ENCODE measurements at regions not wholly inside any gene's neighbourhood (a gene's known extent, or its start where the extent isn't known, plus 50 kb on each side); places are given as distances from the start of the nearest gene placed in this dataset.

DNA sequence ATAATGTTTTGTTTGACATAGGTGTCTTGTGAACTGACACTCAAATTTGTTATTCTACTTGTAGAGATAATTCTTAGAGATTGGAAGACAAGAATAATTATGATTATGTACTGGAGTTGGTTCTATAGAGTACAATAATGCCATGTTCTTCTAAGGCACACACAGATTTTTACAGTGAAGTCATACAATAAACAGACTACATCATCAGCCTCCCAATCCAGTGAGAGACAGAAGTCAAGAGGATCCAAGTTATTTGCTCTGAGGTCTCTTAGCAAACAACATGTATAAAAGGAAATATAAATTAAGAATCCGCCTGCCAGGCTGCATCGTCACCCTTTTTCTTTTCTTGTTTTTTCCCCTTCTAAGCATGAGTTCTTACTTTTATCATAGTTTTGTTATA is 613.5 kb upstream of the SETBP1 start:
- Histone ChIP-seq H3K27me3 (no peaks in the 10 kb centered on the region), H3K27ac (no peak overlapping the region), H3K36me3 (no peaks in the 10 kb centered on the region), H3K9me3 (no peaks in the 10 kb centered on the region), H3K4me3 (no peak overlapping the region), H3K4me1 (no peaks in the 10 kb centered on the region)
- TF ChIP-seq, protein P1, sequence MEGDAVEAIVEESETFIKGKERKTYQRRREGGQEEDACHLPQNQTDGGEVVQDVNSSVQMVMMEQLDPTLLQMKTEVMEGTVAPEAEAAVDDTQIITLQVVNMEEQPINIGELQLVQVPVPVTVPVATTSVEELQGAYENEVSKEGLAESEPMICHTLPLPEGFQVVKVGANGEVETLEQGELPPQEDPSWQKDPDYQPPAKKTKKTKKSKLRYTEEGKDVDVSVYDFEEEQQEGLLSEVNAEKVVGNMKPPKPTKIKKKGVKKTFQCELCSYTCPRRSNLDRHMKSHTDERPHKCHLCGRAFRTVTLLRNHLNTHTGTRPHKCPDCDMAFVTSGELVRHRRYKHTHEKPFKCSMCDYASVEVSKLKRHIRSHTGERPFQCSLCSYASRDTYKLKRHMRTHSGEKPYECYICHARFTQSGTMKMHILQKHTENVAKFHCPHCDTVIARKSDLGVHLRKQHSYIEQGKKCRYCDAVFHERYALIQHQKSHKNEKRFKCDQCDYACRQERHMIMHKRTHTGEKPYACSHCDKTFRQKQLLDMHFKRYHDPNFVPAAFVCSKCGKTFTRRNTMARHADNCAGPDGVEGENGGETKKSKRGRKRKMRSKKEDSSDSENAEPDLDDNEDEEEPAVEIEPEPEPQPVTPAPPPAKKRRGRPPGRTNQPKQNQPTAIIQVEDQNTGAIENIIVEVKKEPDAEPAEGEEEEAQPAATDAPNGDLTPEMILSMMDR (IDR thresholded peaks at IDR 0.05), result no peak
- DNase-seq (ENCODE audit: low spot score), result no peak

DNA sequence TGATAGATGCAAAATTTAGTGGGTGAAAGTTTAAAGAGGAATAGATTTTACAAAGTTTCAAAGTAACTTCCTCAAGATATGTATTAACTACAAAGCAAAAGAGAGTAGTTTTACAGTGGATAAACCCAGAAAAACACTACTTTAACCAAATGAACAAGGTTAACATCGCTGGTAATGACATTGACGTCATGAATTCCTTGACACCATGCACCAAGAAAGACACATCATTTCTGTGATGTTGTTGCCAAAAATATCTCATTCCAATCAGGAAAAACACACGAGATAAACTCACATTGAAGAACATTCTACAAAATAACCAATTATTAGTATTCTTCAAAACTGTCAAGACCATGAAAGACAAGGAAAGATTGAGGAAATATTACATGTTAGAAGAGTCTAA is 605.6 kb upstream of the SETBP1 start:
- Histone ChIP-seq H3K27ac (no peak overlapping the region), H3K9me3 (no peaks in the 10 kb centered on the region), H3K36me3 (no peaks in the 10 kb centered on the region), H3K4me1 (peaks cover 0 to 7% of the 10 kb centered on the region in 2 donors), H3K4me3 (no peak overlapping the region), H3K27me3 (no peaks in the 10 kb centered on the region)
- TF ChIP-seq, protein P1 (IDR thresholded peaks at IDR 0.05), result no peak
- DNase-seq (ENCODE audit: low spot score), result no peak

DNA sequence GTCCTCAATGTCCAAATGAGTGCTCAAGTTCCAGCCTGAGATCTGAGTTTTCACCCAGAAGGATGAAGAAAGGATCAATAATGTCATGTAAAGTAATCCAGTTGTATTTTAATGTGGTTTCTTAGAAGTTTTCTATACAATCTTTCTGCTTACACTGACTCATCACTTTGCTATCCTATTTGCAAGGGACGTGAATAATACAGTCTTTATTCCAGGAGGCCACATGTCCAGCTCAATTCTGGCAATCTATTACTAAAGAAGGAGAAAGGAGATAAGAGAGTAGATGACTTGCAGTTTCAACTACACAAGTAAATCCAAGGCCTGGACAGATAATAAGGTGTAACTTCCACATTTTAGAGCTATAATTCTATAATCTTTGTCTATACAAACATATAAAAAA is 601.1 kb upstream of the SETBP1 start:
- no peak for DNase-seq (ENCODE audit: low spot score)
- TF ChIP-seq, protein P1 (IDR thresholded peaks at IDR 0.05), result no peak
- no peaks in the 10 kb centered on the region for H3K27me3 ChIP-seq
- H3K27ac ChIP-seq, result no peak overlapping the region
- H3K4me3 ChIP-seq, result no peak overlapping the region
- no peaks in the 10 kb centered on the region for H3K9me3 ChIP-seq
- no peaks in the 10 kb centered on the region for H3K36me3 ChIP-seq
- H3K4me1 ChIP-seq, result peaks cover 0 to 9% of the 10 kb centered on the region in 2 donors

DNA sequence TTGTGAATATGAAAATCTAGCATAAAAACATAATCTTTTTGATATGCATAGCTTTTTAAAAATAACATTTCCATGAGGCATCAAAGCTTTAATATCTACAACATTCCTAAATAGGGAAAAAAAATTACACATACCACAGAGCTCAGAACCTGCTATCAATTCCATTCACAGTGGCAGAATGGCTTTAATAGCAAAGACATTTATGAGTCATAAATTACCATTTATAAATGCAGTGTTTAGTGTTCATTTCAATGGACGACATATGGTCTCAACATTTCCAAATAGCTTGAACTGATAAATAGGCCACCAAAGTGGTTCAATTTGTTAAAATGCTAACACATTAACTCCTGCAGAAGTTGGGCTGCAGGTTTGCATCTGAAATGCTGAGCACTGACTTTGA is 600.6 kb upstream of the SETBP1 start:
- no peak for DNase-seq (ENCODE audit: low spot score)
- no peak overlapping the region for H3K27ac ChIP-seq
- no peak overlapping the region for H3K4me3 ChIP-seq
- TF ChIP-seq, protein P1 (IDR thresholded peaks at IDR 0.05), result no peak
- H3K27me3 ChIP-seq, result no peaks in the 10 kb centered on the region
- H3K36me3 ChIP-seq, result no peaks in the 10 kb centered on the region
- peaks cover 0 to 9% of the 10 kb centered on the region in 2 donors for H3K4me1 ChIP-seq
- H3K9me3 ChIP-seq, result no peaks in the 10 kb centered on the region

DNA sequence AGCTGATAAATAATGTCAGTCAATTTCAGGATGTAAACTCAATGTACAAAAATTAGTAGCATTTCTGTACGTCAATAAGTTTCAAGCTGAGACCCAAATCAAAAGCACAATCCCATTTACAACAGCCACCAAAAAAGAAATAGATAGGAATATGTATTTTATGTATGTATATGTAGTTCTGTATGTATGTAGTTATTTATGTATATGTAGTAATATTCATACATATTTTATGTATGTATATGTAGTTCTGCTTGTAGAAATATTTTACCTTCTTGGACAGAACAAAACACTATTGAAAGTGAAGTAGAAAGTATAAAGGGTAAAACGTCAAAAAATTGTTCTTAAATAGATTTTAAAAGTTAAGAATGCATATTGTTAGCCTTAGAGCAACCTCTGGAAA is 591.0 kb upstream of the SETBP1 start:
- no peaks in the 10 kb centered on the region for H3K4me1 ChIP-seq
- no peaks in the 10 kb centered on the region for H3K27me3 ChIP-seq
- DNase-seq (ENCODE audit: low spot score), result no peak
- H3K9me3 ChIP-seq, result no peaks in the 10 kb centered on the region
- no peak overlapping the region for H3K4me3 ChIP-seq
- TF ChIP-seq, protein P1 (IDR thresholded peaks at IDR 0.05), result no peak
- no peak overlapping the region for H3K27ac ChIP-seq
- H3K36me3 ChIP-seq, result no peaks in the 10 kb centered on the region

DNA sequence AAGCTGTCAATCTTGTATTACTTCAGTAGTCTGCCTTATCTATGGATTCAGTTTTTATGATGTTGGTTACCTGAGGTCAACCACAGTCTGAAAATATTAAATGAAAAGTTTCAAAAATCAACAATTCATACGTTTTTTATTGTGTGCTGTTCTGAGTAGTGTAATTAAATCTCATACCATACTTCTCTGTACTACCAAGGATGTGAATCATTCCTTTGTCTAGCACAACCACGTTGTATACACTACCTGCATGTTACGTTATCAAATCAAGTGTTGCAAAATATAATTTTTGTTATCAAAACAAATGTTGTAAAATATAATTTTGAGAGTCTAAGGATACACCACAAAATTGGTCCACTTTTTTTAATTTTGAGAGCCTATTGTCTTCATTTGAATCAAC is 590.2 kb upstream of the SETBP1 start:
- TF ChIP-seq, protein P1 (IDR thresholded peaks at IDR 0.05), result no peak
- no peak overlapping the region for H3K27ac ChIP-seq
- H3K27me3 ChIP-seq, result no peaks in the 10 kb centered on the region
- H3K4me3 ChIP-seq, result no peak overlapping the region
- no peaks in the 10 kb centered on the region for H3K9me3 ChIP-seq
- no peaks in the 10 kb centered on the region for H3K4me1 ChIP-seq
- H3K36me3 ChIP-seq, result no peaks in the 10 kb centered on the region
- no peak for DNase-seq (ENCODE audit: low spot score)

Measured in right atrium auricular region (tissue), 2 donors.